Endothelial cell of umbilical vein (primary cell): ENCODE measurements at regions not wholly inside any gene's neighbourhood (a gene's known extent, or its start where the extent isn't known, plus 50 kb on each side); places are given as distances from the start of the nearest gene placed in this dataset.
"Not testable (repeated sequence)": the region's sequence is repeated elsewhere in the genome, so short reads cannot be mapped to it uniquely, and the experiment has no call there.

Experiments used
- CTCF ChIP-seq, 2 donors: IDR thresholded peaks; 1 replicate in 1 of 2; 2 replicates in 1 of 2; pipeline ENCODE4 v1.5.1; 2011; ENCODE audit warnings: low read length in 2 of 2, mild to moderate bottlenecking in 2 of 2, moderate library complexity in 2 of 2, control low read depth in 1 of 2, inconsistent platforms in 1 of 2, low read depth in 1 of 2; ENCODE audit not compliant: insufficient read depth in 1 of 2; ENCODE audit errors: extremely low read depth in 1 of 2
- EZH2 ChIP-seq: IDR thresholded peaks from 2 replicates; pipeline ENCODE4 v1.6.1; 2012; ENCODE audit warnings: borderline replicate concordance, low read depth, mild to moderate bottlenecking, moderate library complexity, low read length, inconsistent platforms; ENCODE audit not compliant: severe bottlenecking
- FOS ChIP-seq: IDR thresholded peaks from 2 replicates; pipeline ENCODE4 v1.6.1; 2011; ENCODE audit warnings: mild to moderate bottlenecking, low read length, moderate library complexity, borderline replicate concordance; ENCODE audit not compliant: insufficient read depth
- GATA2 ChIP-seq: IDR thresholded peaks from 2 replicates; pipeline ENCODE4 v1.7.0; 2011; ENCODE audit warnings: low read depth, mild to moderate bottlenecking, moderate library complexity, mixed read lengths, low read length; ENCODE audit not compliant: insufficient read length, insufficient read depth
- MAX ChIP-seq: IDR thresholded peaks from 2 replicates; pipeline ENCODE4 v1.6.1; 2011; ENCODE audit not compliant: insufficient read depth, insufficient read length
- POLR2A ChIP-seq: IDR thresholded peaks from 2 replicates; pipeline ENCODE4 v1.6.1; 2012; ENCODE audit warnings: low read depth, mild to moderate bottlenecking, control low read depth, low read length
- POLR2AphosphoS5 ChIP-seq: IDR thresholded peaks from 2 replicates; pipeline ENCODE4 v1.6.1; 2012; ENCODE audit warnings: low read depth, mild to moderate bottlenecking, control low read depth, low read length, moderate library complexity; ENCODE audit not compliant: insufficient read depth

GRCh38 chr2:2773080-2773479 is 442.0 kb upstream of the MYT1L start:
- not testable (repeated sequence) for TF ChIP-seq CTCF (IDR thresholded peaks at IDR 0.05; ENCODE audit: extremely low read depth in 1 of 2, insufficient read depth in 1 of 2, low read depth in 1 of 2, low read length in 2 of 2); FOS; POLR2AphosphoS5; MAX; EZH2; POLR2A; GATA2
